Breast epithelium (tissue), 3 donors: ENCODE measurements at regions not wholly inside any gene's neighbourhood (a gene's known extent, or its start where the extent isn't known, plus 50 kb on each side); places are given as distances from the start of the nearest gene placed in this dataset.

ENCODE experiments used
- CTCF ChIP-seq, 3 donors: fragments of 450-650 bp; IDR thresholded peaks; one replicate each; pipeline ENCODE4 v1.5.1; 2016 to 2017; ENCODE audit warnings: antibody characterized with exemption in 3 of 3, mild to moderate bottlenecking in 3 of 3, moderate library complexity in 3 of 3
- POLR2A ChIP-seq: fragments of 450-650 bp; IDR thresholded peaks from one replicate; pipeline ENCODE4 v1.6.1; 2016; ENCODE audit warnings: antibody characterized with exemption, mild to moderate bottlenecking, moderate library complexity

- TF ChIP-seq POLR2A (no peak), CTCF (IDR thresholded peaks at IDR 0.05) (no peak)
These were observed 1617.9 kb upstream of the SEL1L start for GRCh38 chr14:83151571-83151970.
